ENCODE measurements at regions not wholly inside any gene's neighbourhood (a gene's known extent, or its start where the extent isn't known, plus 50 kb on each side); places are given as distances from the start of the nearest gene placed in this dataset.

GRCh38 chr20:7159903-7160302 lies 392.4 kb downstream of the BMP2 start:
- no peak for TF ChIP-seq ESRRA (IDR thresholded peaks at IDR 0.05; ENCODE audit: borderline replicate concordance, low read length)
- TF ChIP-seq JUNB (IDR thresholded peaks at IDR 0.05) = no peak
- TF ChIP-seq, protein P1, sequence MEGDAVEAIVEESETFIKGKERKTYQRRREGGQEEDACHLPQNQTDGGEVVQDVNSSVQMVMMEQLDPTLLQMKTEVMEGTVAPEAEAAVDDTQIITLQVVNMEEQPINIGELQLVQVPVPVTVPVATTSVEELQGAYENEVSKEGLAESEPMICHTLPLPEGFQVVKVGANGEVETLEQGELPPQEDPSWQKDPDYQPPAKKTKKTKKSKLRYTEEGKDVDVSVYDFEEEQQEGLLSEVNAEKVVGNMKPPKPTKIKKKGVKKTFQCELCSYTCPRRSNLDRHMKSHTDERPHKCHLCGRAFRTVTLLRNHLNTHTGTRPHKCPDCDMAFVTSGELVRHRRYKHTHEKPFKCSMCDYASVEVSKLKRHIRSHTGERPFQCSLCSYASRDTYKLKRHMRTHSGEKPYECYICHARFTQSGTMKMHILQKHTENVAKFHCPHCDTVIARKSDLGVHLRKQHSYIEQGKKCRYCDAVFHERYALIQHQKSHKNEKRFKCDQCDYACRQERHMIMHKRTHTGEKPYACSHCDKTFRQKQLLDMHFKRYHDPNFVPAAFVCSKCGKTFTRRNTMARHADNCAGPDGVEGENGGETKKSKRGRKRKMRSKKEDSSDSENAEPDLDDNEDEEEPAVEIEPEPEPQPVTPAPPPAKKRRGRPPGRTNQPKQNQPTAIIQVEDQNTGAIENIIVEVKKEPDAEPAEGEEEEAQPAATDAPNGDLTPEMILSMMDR (IDR thresholded peaks at IDR 0.05) = no peak
- TF ChIP-seq ZC3H11A (IDR thresholded peaks at IDR 0.05) = no peak
- TF ChIP-seq POLR2AphosphoS2 (conservative IDR thresholded peaks at IDR 0.05; ENCODE audit: low read length) = no peak
- no peak for TF ChIP-seq HEYL (CRISPR knock-in tag; IDR thresholded peaks at IDR 0.05)
- no peak for TF ChIP-seq HDAC2 (IDR thresholded peaks at IDR 0.05)
- TF ChIP-seq ZFP36 (IDR thresholded peaks at IDR 0.05; ENCODE audit: borderline replicate concordance, partially characterized antibody) = no peak

All from A549 (cell line).